Neural progenitor cell (in vitro differentiated cells): ENCODE measurements at regions not wholly inside any gene's neighbourhood (a gene's known extent, or its start where the extent isn't known, plus 50 kb on each side); places are given as distances from the start of the nearest gene placed in this dataset.
"Not testable (repeated sequence)": the region's sequence is repeated elsewhere in the genome, so short reads cannot be mapped to it uniquely, and the experiment has no call there.

ENCODE experiments used
- DNase-seq: peaks from one replicate; pipeline ENCODE4 v3.0.0-alpha.2; 2016; ENCODE audit warnings: low spot score
- H2AFZ ChIP-seq: fragments of 200-600 bp; sonication (generic); replicated peaks from 2 replicates; pipeline ENCODE4 v1.6.1; 2016; ENCODE audit warnings: antibody characterized with exemption
- H3F3A ChIP-seq: fragments of 200-600 bp; sonication (generic); 2 replicates; pipeline ENCODE4 v1.6.1; 2016; ENCODE audit warnings: antibody characterized with exemption, low read depth
- H3K27ac ChIP-seq: fragments of 200-600 bp; sonication (generic); 2 replicates; pipeline ENCODE4 v1.5.1; 2016; ENCODE audit warnings: mild to moderate bottlenecking
- H3K27me3 ChIP-seq: fragments of 200-600 bp; sonication (generic); 2 replicates; pipeline ENCODE4 v1.6.1; 2016; ENCODE audit warnings: mild to moderate bottlenecking, moderate library complexity
- H3K36me3 ChIP-seq: fragments of 200-600 bp; sonication (generic); 2 replicates; pipeline ENCODE4 v1.5.1; 2016
- H3K4me1 ChIP-seq: fragments of 200-600 bp; sonication (generic); 2 replicates; pipeline ENCODE4 v1.6.1; 2016; ENCODE audit warnings: mixed run types
- H3K4me2 ChIP-seq: fragments of 200-600 bp; sonication (generic); 2 replicates; pipeline ENCODE4 v1.6.1; 2016
- H3K4me3 ChIP-seq: fragments of 200-600 bp; sonication (generic); 2 replicates; pipeline ENCODE4 v1.5.1; 2016
- H3K79me2 ChIP-seq: fragments of 200-600 bp; sonication (generic); 2 replicates; pipeline ENCODE4 v1.6.1; 2016; ENCODE audit warnings: low read depth
- H3K9ac ChIP-seq: fragments of 200-600 bp; sonication (generic); 2 replicates; pipeline ENCODE4 v1.6.1; 2016
- H3K9me3 ChIP-seq: fragments of 200-600 bp; sonication (generic); 2 replicates; pipeline ENCODE4 v1.5.1; 2016; ENCODE audit warnings: low read depth
- H4K20me1 ChIP-seq: fragments of 200-600 bp; sonication (generic); 2 replicates; pipeline ENCODE4 v1.6.1; 2016; ENCODE audit warnings: low read depth
- H3K27ac Mint-ChIP-seq: 3 replicates; pipeline ENCODE4 v1.8.0; 2021; ENCODE audit warnings: mixed read lengths
- H3K27me3 Mint-ChIP-seq: 2 replicates; pipeline ENCODE4 v1.8.0; 2022; ENCODE audit warnings: low read depth, mild to moderate bottlenecking, inconsistent platforms, moderate library complexity, mixed read lengths; ENCODE audit not compliant: insufficient read depth
- H3K36me3 Mint-ChIP-seq: 3 replicates; pipeline ENCODE4 v1.8.0; 2021; ENCODE audit warnings: mixed read lengths
- H3K4me1 Mint-ChIP-seq: 3 replicates; pipeline ENCODE4 v1.8.0; 2021; ENCODE audit warnings: mixed read lengths
- H3K4me3 Mint-ChIP-seq: 3 replicates; pipeline ENCODE4 v1.8.0; 2021; ENCODE audit warnings: mild to moderate bottlenecking, moderate library complexity, mixed read lengths
- H3K9me3 Mint-ChIP-seq: 3 replicates; pipeline ENCODE4 v1.8.0; 2020; ENCODE audit warnings: mixed read lengths
- CTCF ChIP-seq: fragments of 200-600 bp; sonication (generic); IDR thresholded peaks from 2 replicates; pipeline ENCODE4 v1.5.1; 2017; ENCODE audit warnings: antibody characterized with exemption, mild to moderate bottlenecking
- EZH2 ChIP-seq: fragments of 200-600 bp; sonication (generic); IDR thresholded peaks from 2 replicates; pipeline ENCODE4 v1.6.1; 2017; ENCODE audit warnings: antibody characterized with exemption, mild to moderate bottlenecking, moderate library complexity
- EZH2phosphoT487 ChIP-seq: fragments of 200-600 bp; sonication (generic); IDR thresholded peaks from 2 replicates; pipeline ENCODE4 v1.6.1; 2017; ENCODE audit warnings: antibody characterized with exemption

GRCh38 chr10:33653584-33654367 is 319.3 kb upstream of the NRP1 start:
- Mint-ChIP-seq H3K27ac (no peak overlapping the region), H3K4me1 (peaks cover 14% of the 10 kb centered on the region), H3K36me3 (peaks cover 8% of the 10 kb centered on the region), H3K4me3 (no peak overlapping the region), H3K9me3 (peaks cover 38% of the 10 kb centered on the region), H3K27me3 (peaks cover 3% of the 10 kb centered on the region)
- H3K4me1 ChIP-seq = peaks cover 8% of the 10 kb centered on the region
- H3F3A ChIP-seq = no peaks in the 10 kb centered on the region
- H3K9me3 ChIP-seq = no peaks in the 10 kb centered on the region
- no peaks in the 10 kb centered on the region for H4K20me1 ChIP-seq
- TF ChIP-seq EZH2phosphoT487 = no peak
- no peak for TF ChIP-seq EZH2
- TF ChIP-seq CTCF = no peak
- DNase-seq = no peak
- no peak overlapping the region for H3K4me3 ChIP-seq
- H3K4me2 ChIP-seq = no peak overlapping the region
- no peaks in the 10 kb centered on the region for H3K36me3 ChIP-seq
- H3K27me3 ChIP-seq = no peaks in the 10 kb centered on the region
- H3K9ac ChIP-seq = no peak overlapping the region
- no peak overlapping the region for H2AFZ ChIP-seq
- H3K79me2 ChIP-seq = no peaks in the 10 kb centered on the region
- no peak overlapping the region for H3K27ac ChIP-seq

- H3K4me1 Mint-ChIP-seq = peaks cover 10% of the 10 kb centered on the region
- H3F3A ChIP-seq = no peaks in the 10 kb centered on the region
- peaks cover 3% of the 10 kb centered on the region for H3K27me3 Mint-ChIP-seq
- H3K4me2 ChIP-seq = no peak overlapping the region
- no peaks in the 10 kb centered on the region for H4K20me1 ChIP-seq
- no peak for TF ChIP-seq EZH2phosphoT487
- TF ChIP-seq EZH2 = no peak
- no peak for TF ChIP-seq CTCF
- peaks cover 38% of the 10 kb centered on the region for H3K9me3 Mint-ChIP-seq
- no peak overlapping the region for H3K27ac Mint-ChIP-seq
- no peaks in the 10 kb centered on the region for H3K9me3 ChIP-seq
- no peak overlapping the region for H3K4me3 Mint-ChIP-seq
- no peak overlapping the region for H3K9ac ChIP-seq
- no peaks in the 10 kb centered on the region for H3K79me2 ChIP-seq
- H3K36me3 ChIP-seq = no peaks in the 10 kb centered on the region
- H3K36me3 Mint-ChIP-seq = peaks cover 7% of the 10 kb centered on the region
- H3K4me1 ChIP-seq = peaks cover 6% of the 10 kb centered on the region
- no peak for DNase-seq
- H3K27ac ChIP-seq = no peak overlapping the region
- H2AFZ ChIP-seq = no peak overlapping the region
- H3K4me3 ChIP-seq = no peak overlapping the region
- no peaks in the 10 kb centered on the region for H3K27me3 ChIP-seq
These were observed 318.4 kb upstream of the NRP1 start for GRCh38 chr10:33652870-33653269.

GRCh38 chr10:33650131-33650530 is 315.7 kb upstream of the NRP1 start:
- H3K27ac ChIP-seq, H2AFZ ChIP-seq, H3K4me1 ChIP-seq, H3K27ac Mint-ChIP-seq, H3K36me3 Mint-ChIP-seq, H4K20me1 ChIP-seq, H3K4me3 Mint-ChIP-seq, H3F3A ChIP-seq, DNase-seq, H3K4me2 ChIP-seq, H3K27me3 Mint-ChIP-seq, H3K36me3 ChIP-seq, H3K79me2 ChIP-seq, H3K27me3 ChIP-seq, H3K9me3 ChIP-seq, H3K4me3 ChIP-seq, H3K9ac ChIP-seq, H3K4me1 Mint-ChIP-seq: not testable (repeated sequence)
- H3K9me3 Mint-ChIP-seq = peaks cover 36% of the 10 kb centered on the region

GRCh38 chr10:33643042-33643441 is 308.6 kb upstream of the NRP1 start:
- Histone ChIP-seq H3K4me2 (no peak overlapping the region), H3K4me1 (no peaks in the 10 kb centered on the region), H3K9me3 (no peaks in the 10 kb centered on the region), H3F3A (no peaks in the 10 kb centered on the region), H4K20me1 (no peaks in the 10 kb centered on the region), H3K4me3 (no peak overlapping the region), H3K27me3 (no peaks in the 10 kb centered on the region), H3K36me3 (no peaks in the 10 kb centered on the region), H3K79me2 (no peaks in the 10 kb centered on the region), H2AFZ (no peak overlapping the region), H3K9ac (no peak overlapping the region), H3K27ac (no peak overlapping the region)
- Mint-ChIP-seq H3K27me3 (peaks cover 4% of the 10 kb centered on the region), H3K36me3 (no peaks in the 10 kb centered on the region), H3K9me3 (no peaks in the 10 kb centered on the region), H3K4me3 (no peak overlapping the region), H3K4me1 (no peaks in the 10 kb centered on the region), H3K27ac (no peak overlapping the region)
- no peak for DNase-seq
- TF ChIP-seq CTCF (no peak), EZH2phosphoT487 (no peak), EZH2 (no peak)
